Neutrophil (primary cell): ENCODE measurements at regions not wholly inside any gene's neighbourhood (a gene's known extent, or its start where the extent isn't known, plus 50 kb on each side); places are given as distances from the start of the nearest gene placed in this dataset.
"Not testable (repeated sequence)": the region's sequence is repeated elsewhere in the genome, so short reads cannot be mapped to it uniquely, and the experiment has no call there.

Experiments
- H3K27ac ChIP-seq: fragments of 200-600 bp; sonication (generic); 2 replicates; pipeline ENCODE4 v1.5.1; 2016; ENCODE audit warnings: mild to moderate bottlenecking, moderate library complexity
- H3K27me3 ChIP-seq: fragments of 200-600 bp; sonication (generic); 2 replicates; pipeline ENCODE4 v1.6.0; 2016; ENCODE audit warnings: mild to moderate bottlenecking
- H3K36me3 ChIP-seq: fragments of 200-600 bp; sonication (generic); 2 replicates; pipeline ENCODE4 v1.5.1; 2017
- H3K4me1 ChIP-seq, 2 experiments: fragments of 200-600 bp in 1 of 2; sonication (generic) in 1 of 2; 1 replicate in 1 of 2; 2 replicates in 1 of 2; pipeline versions ENCODE4 v1.5.1 to v1.6.1; 2013 to 2016; ENCODE audit warnings: low read depth in 1 of 2, low read length in 1 of 2, mild to moderate bottlenecking in 1 of 2, moderate library complexity in 1 of 2; ENCODE audit not compliant: control insufficient read depth in 1 of 2, insufficient read depth in 1 of 2
- H3K4me3 ChIP-seq, 2 experiments: fragments of 200-600 bp in 1 of 2; sonication (generic) in 1 of 2; 1 replicate in 1 of 2; 2 replicates in 1 of 2; pipeline ENCODE4 v1.5.1; 2013 to 2016; ENCODE audit warnings: low read depth in 1 of 2, low read length in 1 of 2, mild to moderate bottlenecking in 1 of 2, moderate library complexity in 1 of 2
- H3K9me3 ChIP-seq: fragments of 200-600 bp; sonication (generic); 2 replicates; pipeline ENCODE4 v1.5.1; 2016
- TF ChIP-seq, protein P1 (sequence below): fragments of 200-600 bp; sonication (generic); IDR thresholded peaks from 2 replicates; pipeline ENCODE4 v1.5.1; 2016; ENCODE audit warnings: antibody characterized with exemption

GRCh38 chr11:67849766-67850165 is 154.1 kb downstream of the UNC93B1 start:
- H3K36me3 ChIP-seq, H3K4me3 ChIP-seq, H3K4me1 ChIP-seq, H3K27ac ChIP-seq, H3K9me3 ChIP-seq: not testable (repeated sequence)
- peaks cover 35% of the 10 kb centered on the region for H3K27me3 ChIP-seq

- H3K27ac ChIP-seq, H3K4me1 ChIP-seq, H3K9me3 ChIP-seq, H3K36me3 ChIP-seq, H3K4me3 ChIP-seq: not testable (repeated sequence)
- H3K27me3 ChIP-seq, result peaks cover 35% of the 10 kb centered on the region
These were observed 155.7 kb downstream of the UNC93B1 start for GRCh38 chr11:67847896-67848875.

GRCh38 chr11:67846303-67846702 is 157.6 kb downstream of the UNC93B1 start:
- not testable (repeated sequence) for H3K4me3 ChIP-seq, H3K9me3 ChIP-seq, H3K36me3 ChIP-seq, H3K27ac ChIP-seq, H3K4me1 ChIP-seq
- H3K27me3 ChIP-seq, result peaks cover 25% of the 10 kb centered on the region

GRCh38 chr11:67845296-67845695 is 158.6 kb downstream of the UNC93B1 start:
- H3K36me3 ChIP-seq, H3K27ac ChIP-seq, H3K9me3 ChIP-seq, H3K4me1 ChIP-seq, H3K4me3 ChIP-seq: not testable (repeated sequence)
- H3K27me3 ChIP-seq, result peaks cover 18% of the 10 kb centered on the region

DNA sequence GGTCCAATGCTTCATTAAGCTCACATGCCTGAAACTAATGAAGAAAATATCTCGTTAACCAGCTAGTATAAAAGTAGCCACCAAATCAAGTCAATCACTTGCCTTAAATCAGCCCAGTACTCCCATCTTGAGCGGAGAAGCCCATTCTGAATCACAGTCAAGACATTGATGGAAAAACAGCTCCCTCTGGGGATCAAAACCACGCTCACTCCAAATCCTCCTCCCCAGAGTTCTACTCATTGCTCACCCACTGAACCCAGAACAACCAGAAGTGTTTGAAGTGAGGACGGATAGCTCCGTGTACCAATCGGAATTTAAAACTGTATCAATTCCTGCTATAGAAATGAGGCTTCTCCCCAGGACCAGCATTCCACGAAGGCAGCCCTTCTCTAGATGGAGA is 163.3 kb downstream of the UNC93B1 start:
- H3K36me3 ChIP-seq, H3K4me1 ChIP-seq: not testable (repeated sequence)

GRCh38 chr11:67830152-67830551 is 155.7 kb upstream of the ALDH3B2 start:
- H3K9me3 ChIP-seq, H3K4me3 ChIP-seq, H3K36me3 ChIP-seq, H3K27ac ChIP-seq, H3K4me1 ChIP-seq: not testable (repeated sequence)
- peaks cover 28% of the 10 kb centered on the region for H3K27me3 ChIP-seq

More for the DNA sequence above, 163.3 kb downstream of the UNC93B1 start:
- H3K27ac ChIP-seq, H3K4me3 ChIP-seq, H3K27me3 ChIP-seq, H3K9me3 ChIP-seq: not testable (repeated sequence)

DNA sequence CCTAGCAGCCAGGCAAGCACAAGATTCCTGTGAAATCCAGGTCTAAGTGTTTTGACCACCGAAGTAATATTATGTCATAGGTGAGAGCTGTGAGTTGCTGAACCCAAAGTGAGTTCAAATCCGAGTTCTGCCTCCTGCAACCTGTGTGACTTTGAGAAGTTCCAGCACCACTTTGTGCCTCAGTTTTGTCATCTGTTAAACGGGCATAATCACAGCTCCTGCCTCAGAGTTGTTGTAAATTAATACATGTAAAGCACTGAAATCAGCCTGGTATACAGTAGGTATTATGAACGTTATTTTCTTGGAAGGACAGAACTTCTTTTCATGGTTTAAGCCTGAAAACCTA is 152.5 kb upstream of the ALDH3B2 start:
- peaks cover 41% of the 10 kb centered on the region for H3K27me3 ChIP-seq
- H3K9me3 ChIP-seq, H3K4me1 ChIP-seq, H3K36me3 ChIP-seq, H3K27ac ChIP-seq, H3K4me3 ChIP-seq: not testable (repeated sequence)

- not testable (repeated sequence) for H3K27ac ChIP-seq, H3K4me3 ChIP-seq, H3K4me1 ChIP-seq, H3K36me3 ChIP-seq, H3K9me3 ChIP-seq
- peaks cover 41% of the 10 kb centered on the region for H3K27me3 ChIP-seq
These were observed 151.9 kb upstream of the ALDH3B2 start for GRCh38 chr11:67826028-67826950.

DNA sequence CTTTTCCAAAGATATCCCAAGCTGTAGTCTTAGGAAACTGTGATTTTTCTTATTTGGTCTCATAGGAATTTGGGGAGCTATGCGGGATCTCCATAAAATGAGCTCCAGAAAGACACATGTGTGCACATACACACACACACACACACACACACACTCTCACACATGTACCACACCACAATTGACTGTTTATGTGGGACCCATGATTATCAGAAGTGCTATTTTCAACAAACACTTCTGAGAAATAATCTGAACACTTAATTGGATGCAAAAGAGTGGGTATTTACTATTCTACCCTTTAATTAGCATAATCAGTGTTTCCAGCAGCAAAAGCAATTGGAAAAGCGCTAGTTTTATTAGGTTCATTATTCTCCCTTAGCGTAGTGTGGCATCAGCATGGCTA is 150.4 kb upstream of the ALDH3B2 start:
- H3K4me1 ChIP-seq, H3K9me3 ChIP-seq, H3K4me3 ChIP-seq, H3K36me3 ChIP-seq, H3K27ac ChIP-seq: not testable (repeated sequence)
- H3K27me3 ChIP-seq, result peaks cover 37% of the 10 kb centered on the region

DNA sequence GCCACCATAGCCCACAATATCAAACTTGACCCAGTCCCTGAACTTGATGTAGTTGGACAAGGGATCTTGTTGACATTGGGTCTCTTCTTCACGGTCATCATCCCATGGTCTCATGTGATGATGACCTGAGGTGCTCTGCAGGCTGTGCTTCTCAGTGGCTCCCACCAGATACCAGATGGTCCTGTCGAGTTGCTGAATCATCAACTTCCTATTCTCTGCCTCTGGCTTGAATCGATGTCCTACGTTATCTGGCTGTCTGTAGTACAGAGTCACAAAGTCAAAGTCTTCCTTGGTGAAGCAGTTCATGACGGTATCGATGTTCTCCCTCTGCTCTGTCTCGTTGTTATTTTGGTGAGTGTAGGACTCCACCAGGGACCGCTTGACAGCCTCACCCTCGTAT is 145.7 kb upstream of the ALDH3B2 start:
- H3K27ac ChIP-seq, result no peak overlapping the region
- no peak overlapping the region for H3K4me3 ChIP-seq
- peaks cover 12% of the 10 kb centered on the region for H3K27me3 ChIP-seq
- no peaks in the 10 kb centered on the region for H3K36me3 ChIP-seq
- H3K4me1 ChIP-seq, result no peaks in the 10 kb centered on the region
- TF ChIP-seq, protein P1, sequence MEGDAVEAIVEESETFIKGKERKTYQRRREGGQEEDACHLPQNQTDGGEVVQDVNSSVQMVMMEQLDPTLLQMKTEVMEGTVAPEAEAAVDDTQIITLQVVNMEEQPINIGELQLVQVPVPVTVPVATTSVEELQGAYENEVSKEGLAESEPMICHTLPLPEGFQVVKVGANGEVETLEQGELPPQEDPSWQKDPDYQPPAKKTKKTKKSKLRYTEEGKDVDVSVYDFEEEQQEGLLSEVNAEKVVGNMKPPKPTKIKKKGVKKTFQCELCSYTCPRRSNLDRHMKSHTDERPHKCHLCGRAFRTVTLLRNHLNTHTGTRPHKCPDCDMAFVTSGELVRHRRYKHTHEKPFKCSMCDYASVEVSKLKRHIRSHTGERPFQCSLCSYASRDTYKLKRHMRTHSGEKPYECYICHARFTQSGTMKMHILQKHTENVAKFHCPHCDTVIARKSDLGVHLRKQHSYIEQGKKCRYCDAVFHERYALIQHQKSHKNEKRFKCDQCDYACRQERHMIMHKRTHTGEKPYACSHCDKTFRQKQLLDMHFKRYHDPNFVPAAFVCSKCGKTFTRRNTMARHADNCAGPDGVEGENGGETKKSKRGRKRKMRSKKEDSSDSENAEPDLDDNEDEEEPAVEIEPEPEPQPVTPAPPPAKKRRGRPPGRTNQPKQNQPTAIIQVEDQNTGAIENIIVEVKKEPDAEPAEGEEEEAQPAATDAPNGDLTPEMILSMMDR, result no peak
- H3K9me3 ChIP-seq, result no peaks in the 10 kb centered on the region

DNA sequence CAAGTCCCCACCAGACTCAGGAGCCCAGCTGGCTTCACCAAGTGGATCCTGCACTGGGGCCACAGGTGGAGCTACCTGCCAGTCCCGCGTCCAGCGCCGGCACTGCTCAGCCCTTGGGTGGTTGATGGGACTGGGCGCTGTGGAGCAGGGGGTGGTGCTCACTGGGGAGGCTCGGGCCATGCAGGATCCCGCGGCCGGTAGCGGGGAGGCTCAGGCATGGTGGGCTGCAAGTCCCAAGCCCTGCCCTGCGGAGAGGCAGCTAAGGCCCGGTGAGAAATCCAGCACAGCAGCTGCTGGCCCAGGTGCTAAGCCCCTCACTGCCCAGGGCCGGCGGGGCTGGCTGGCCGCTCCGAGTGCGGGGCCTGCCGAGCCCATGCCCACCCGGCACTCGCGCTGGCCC is 143.1 kb upstream of the ALDH3B2 start:
- not testable (repeated sequence) for H3K36me3 ChIP-seq, H3K27ac ChIP-seq, H3K4me1 ChIP-seq, H3K27me3 ChIP-seq, H3K4me3 ChIP-seq, H3K9me3 ChIP-seq

GRCh38 chr11:67809301-67809700 is 134.9 kb upstream of the ALDH3B2 start:
- H3K27ac ChIP-seq, H3K4me3 ChIP-seq, H3K9me3 ChIP-seq, H3K36me3 ChIP-seq, H3K4me1 ChIP-seq: not testable (repeated sequence)
- H3K27me3 ChIP-seq, result peaks cover 54% of the 10 kb centered on the region
